Panc1 (cell line): ENCODE measurements at regions not wholly inside any gene's neighbourhood (a gene's known extent, or its start where the extent isn't known, plus 50 kb on each side); places are given as distances from the start of the nearest gene placed in this dataset.

Experiments
- ATAC-seq: fragments of 200-7000 bp; cut with Tn5 transposase; 2 replicates; pipeline ENCODE4 v1.9.1; 2020; ENCODE audit warnings: mild to moderate bottlenecking, moderate library complexity
- BruUV-seq: library from RNA; stranded (reverse); fragments of 400-500 nt; replicated peaks from 2 replicates; lab custom pipeline; 2021; lab: Mats Ljungman, UMichigan
- CTCF ChIA-PET: fragments of 300-600 bp; sonication (Branson Sonifier 250); formaldehyde crosslinking; loops from one replicate; lab custom pipeline; 2022; ENCODE audit warnings: antibody characterized with exemption; lab: Charles Lee
- POLR2A ChIA-PET: fragments of 300-600 bp; sonication (Branson Sonifier 250); formaldehyde crosslinking; loops from one replicate; lab custom pipeline; 2022; ENCODE audit warnings: antibody characterized with exemption; lab: Charles Lee
- DNase-seq: peaks from one replicate; pipeline ENCODE4 v3.0.0-alpha.2; 2010; ENCODE audit warnings: low read depth, low spot score
- H3K27ac ChIP-seq: 2 replicates; pipeline ENCODE4 v1.5.1; 2011; ENCODE audit warnings: mild to moderate bottlenecking, low read length, inconsistent platforms
- H3K27me3 ChIP-seq: fragments of 200-500 bp; sonication (Bioruptor generic); 2 replicates; pipeline ENCODE4 v1.6.0; 2014; ENCODE audit warnings: low read length, inconsistent platforms; ENCODE audit not compliant: control insufficient read depth, insufficient read depth
- H3K36me3 ChIP-seq: fragments of 200-500 bp; sonication (Bioruptor generic); 2 replicates; pipeline ENCODE4 v1.5.1; 2014; ENCODE audit warnings: inconsistent platforms, mild to moderate bottlenecking, low read length, moderate library complexity; ENCODE audit not compliant: control insufficient read depth, insufficient read depth
- H3K4me1 ChIP-seq: 2 replicates; pipeline ENCODE4 v1.5.1; 2011; ENCODE audit warnings: inconsistent platforms, mild to moderate bottlenecking, low read length, moderate library complexity; ENCODE audit not compliant: control insufficient read depth, insufficient read depth
- H3K4me3 ChIP-seq, 2 experiments: 2 replicates each; pipeline ENCODE4 v1.5.1; 2011 to 2012; ENCODE audit warnings: low read depth in 2 of 2, low read length in 2 of 2, mild to moderate bottlenecking in 2 of 2, inconsistent platforms in 1 of 2, moderate library complexity in 1 of 2
- H3K9me3 ChIP-seq: fragments of 200-500 bp; sonication (Bioruptor generic); 2 replicates; pipeline ENCODE4 v1.5.1; 2014; ENCODE audit warnings: low read depth, mild to moderate bottlenecking, inconsistent platforms, low read length, moderate library complexity; ENCODE audit not compliant: control insufficient read depth, insufficient read depth
- POLR2AphosphoS5 ChIP-seq: IDR thresholded peaks from 2 replicates; pipeline ENCODE4 v1.6.1; 2012; ENCODE audit warnings: mild to moderate bottlenecking, low read depth, low read length, moderate library complexity
- SIN3A ChIP-seq: IDR thresholded peaks from 2 replicates; pipeline ENCODE4 v1.6.1; 2012; ENCODE audit warnings: low read depth, mild to moderate bottlenecking, low read length, moderate library complexity, borderline replicate concordance; ENCODE audit not compliant: insufficient read depth
- TCF7L2 ChIP-seq: IDR thresholded peaks from 2 replicates; pipeline ENCODE4 v1.6.1; 2011; ENCODE audit warnings: mild to moderate bottlenecking, low read depth, low read length, inconsistent platforms
- in situ Hi-C: cut with HindIII; loops from 2 replicates; pipeline ENCODE4 v1.10.0; 2016; ENCODE audit warnings: low sequenced_read_pairs, low pct_unique_long_range_greater_than_20kb
- intact Hi-C: fragments of 100-400 bp; cut with micrococcal nuclease; formaldehyde crosslinking; loops from one replicate; pipeline ENCODE4 v1.10.0; 2022; ENCODE audit not compliant: unreplicated experiment
- TF ChIP-seq, protein P1 (sequence below), 2 experiments: IDR thresholded peaks; 2 replicates each; pipeline ENCODE4 v1.6.1; 2011 to 2012; ENCODE audit warnings: low read depth in 2 of 2, control low read depth in 1 of 2, low read length in 1 of 2, mild to moderate bottlenecking in 1 of 2, moderate library complexity in 1 of 2; ENCODE audit not compliant: insufficient read depth in 1 of 2
- TF ChIP-seq, protein P2 (sequence below): fragments of 450-650 bp; IDR thresholded peaks from 2 replicates; pipeline ENCODE4 v1.5.1; 2017; ENCODE audit warnings: mild to moderate bottlenecking

DNA sequence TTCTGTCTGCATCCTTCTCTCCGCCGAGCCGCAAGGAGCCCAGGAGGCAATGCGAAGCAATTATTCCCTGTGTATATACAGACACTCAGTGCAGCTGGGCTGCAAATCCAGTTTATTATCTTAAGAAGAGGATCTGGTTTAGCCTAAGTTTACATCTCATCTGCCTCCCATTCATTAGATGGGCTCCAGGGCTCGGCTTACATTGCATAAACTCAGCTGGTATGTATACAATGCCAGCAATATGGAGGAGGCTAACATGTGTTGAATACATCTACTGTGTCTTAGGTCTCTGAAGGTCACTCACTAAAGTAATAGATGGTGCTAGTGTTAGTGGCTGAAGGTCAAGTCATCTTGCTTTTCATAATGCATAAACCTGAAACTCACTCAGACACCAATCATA is 996.8 kb downstream of the KCNMA1 start:
- Histone ChIP-seq H3K36me3 (no peaks in the 10 kb centered on the region), H3K4me1 (no peaks in the 10 kb centered on the region), H3K27ac (no peak overlapping the region), H3K9me3 (no peaks in the 10 kb centered on the region), H3K27me3 (peaks cover 10% of the 10 kb centered on the region), H3K4me3 (no peak overlapping the region)
- TF ChIP-seq, protein P1, sequence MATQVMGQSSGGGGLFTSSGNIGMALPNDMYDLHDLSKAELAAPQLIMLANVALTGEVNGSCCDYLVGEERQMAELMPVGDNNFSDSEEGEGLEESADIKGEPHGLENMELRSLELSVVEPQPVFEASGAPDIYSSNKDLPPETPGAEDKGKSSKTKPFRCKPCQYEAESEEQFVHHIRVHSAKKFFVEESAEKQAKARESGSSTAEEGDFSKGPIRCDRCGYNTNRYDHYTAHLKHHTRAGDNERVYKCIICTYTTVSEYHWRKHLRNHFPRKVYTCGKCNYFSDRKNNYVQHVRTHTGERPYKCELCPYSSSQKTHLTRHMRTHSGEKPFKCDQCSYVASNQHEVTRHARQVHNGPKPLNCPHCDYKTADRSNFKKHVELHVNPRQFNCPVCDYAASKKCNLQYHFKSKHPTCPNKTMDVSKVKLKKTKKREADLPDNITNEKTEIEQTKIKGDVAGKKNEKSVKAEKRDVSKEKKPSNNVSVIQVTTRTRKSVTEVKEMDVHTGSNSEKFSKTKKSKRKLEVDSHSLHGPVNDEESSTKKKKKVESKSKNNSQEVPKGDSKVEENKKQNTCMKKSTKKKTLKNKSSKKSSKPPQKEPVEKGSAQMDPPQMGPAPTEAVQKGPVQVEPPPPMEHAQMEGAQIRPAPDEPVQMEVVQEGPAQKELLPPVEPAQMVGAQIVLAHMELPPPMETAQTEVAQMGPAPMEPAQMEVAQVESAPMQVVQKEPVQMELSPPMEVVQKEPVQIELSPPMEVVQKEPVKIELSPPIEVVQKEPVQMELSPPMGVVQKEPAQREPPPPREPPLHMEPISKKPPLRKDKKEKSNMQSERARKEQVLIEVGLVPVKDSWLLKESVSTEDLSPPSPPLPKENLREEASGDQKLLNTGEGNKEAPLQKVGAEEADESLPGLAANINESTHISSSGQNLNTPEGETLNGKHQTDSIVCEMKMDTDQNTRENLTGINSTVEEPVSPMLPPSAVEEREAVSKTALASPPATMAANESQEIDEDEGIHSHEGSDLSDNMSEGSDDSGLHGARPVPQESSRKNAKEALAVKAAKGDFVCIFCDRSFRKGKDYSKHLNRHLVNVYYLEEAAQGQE (IDR thresholded peaks at IDR 0.05; ENCODE audit: insufficient read depth in 1 of 2, low read depth in 2 of 2, low read length in 1 of 2): no peak
- TF ChIP-seq TCF7L2: no peak
- no peak for TF ChIP-seq POLR2AphosphoS5
- TF ChIP-seq SIN3A: no peak
- TF ChIP-seq, protein P2, sequence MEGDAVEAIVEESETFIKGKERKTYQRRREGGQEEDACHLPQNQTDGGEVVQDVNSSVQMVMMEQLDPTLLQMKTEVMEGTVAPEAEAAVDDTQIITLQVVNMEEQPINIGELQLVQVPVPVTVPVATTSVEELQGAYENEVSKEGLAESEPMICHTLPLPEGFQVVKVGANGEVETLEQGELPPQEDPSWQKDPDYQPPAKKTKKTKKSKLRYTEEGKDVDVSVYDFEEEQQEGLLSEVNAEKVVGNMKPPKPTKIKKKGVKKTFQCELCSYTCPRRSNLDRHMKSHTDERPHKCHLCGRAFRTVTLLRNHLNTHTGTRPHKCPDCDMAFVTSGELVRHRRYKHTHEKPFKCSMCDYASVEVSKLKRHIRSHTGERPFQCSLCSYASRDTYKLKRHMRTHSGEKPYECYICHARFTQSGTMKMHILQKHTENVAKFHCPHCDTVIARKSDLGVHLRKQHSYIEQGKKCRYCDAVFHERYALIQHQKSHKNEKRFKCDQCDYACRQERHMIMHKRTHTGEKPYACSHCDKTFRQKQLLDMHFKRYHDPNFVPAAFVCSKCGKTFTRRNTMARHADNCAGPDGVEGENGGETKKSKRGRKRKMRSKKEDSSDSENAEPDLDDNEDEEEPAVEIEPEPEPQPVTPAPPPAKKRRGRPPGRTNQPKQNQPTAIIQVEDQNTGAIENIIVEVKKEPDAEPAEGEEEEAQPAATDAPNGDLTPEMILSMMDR: no peak
- intact Hi-C loops (no loop called here), in situ Hi-C loops (no loop called here)
- POLR2A ChIA-PET: no interaction called here
- CTCF ChIA-PET: no interaction called here
- no peak for DNase-seq
- no TSS peak for BruUV-seq
- ATAC-seq: no peak

GRCh38 chr10:76632767-76633051 is 1004.9 kb downstream of the KCNMA1 start:
- H3K4me1 ChIP-seq: no peaks in the 10 kb centered on the region
- CTCF ChIA-PET: no interaction called here

More at GRCh38 chr10:76632767-76633051, 1004.9 kb downstream of the KCNMA1 start:
- no peaks in the 10 kb centered on the region for H3K36me3 ChIP-seq
- TF ChIP-seq, protein P1 (IDR thresholded peaks at IDR 0.05; ENCODE audit: insufficient read depth in 1 of 2, low read depth in 2 of 2, low read length in 1 of 2): no peak
- TF ChIP-seq, protein P2: peak; percentile 70
- POLR2A ChIA-PET: no interaction called here
- BruUV-seq: no TSS peak
- H3K27me3 ChIP-seq: peaks cover 16% of the 10 kb centered on the region
- H3K9me3 ChIP-seq: no peaks in the 10 kb centered on the region
- DNase-seq (no peak), ATAC-seq (peak; percentile 65; the same call in 1 of the 2 replicates)
- no peak overlapping the region for H3K4me3 ChIP-seq
- intact Hi-C loops: no loop called here
- in situ Hi-C loops: no loop called here
- no peak overlapping the region for H3K27ac ChIP-seq
